Stimulated activated CD4-positive, alpha-beta T cell treated with anti-CD3 and anti-CD28 coated beads, TNF-alpha, amount 100 ng/mL, for 48 hours (primary cell): ENCODE measurements at regions not wholly inside any gene's neighbourhood (a gene's known extent, or its start where the extent isn't known, plus 50 kb on each side); places are given as distances from the start of the nearest gene placed in this dataset.

Experiments
- DNase-seq, 3 donors: peaks; one replicate each; pipeline ENCODE4 v3.0.0-alpha.2; 2020; ENCODE audit warnings: low read depth in 3 of 3

GRCh38 chr1:228894442-228894989 lies 159.2 kb downstream of the RHOU start:
- DNase-seq = no peak

DNA sequence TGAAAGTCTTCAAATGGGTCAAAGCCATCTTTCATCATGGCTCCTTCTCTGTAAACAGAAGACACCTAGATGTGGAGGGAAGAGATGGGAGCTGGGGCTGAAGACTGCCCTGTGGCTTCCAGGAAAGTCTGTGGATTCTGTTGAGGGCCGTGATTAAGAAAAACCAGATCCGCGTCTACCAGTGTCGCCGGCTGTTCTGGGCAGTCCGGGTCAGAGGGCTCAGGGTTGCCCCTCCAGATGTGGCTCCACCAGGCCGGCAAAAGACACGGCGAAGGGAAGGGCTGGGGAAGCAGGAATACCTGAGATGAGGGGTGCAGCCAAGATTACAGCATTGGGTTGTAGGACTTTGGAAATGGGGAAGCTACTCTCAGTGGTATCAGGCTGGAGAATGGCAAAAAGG lies 162.6 kb downstream of the RHOU start:
- no peak for DNase-seq

- no peak for DNase-seq
Measured at GRCh38 chr1:228898582-228898992, 163.3 kb downstream of the RHOU start.

GRCh38 chr1:228899421-228899956 lies 164.2 kb downstream of the RHOU start:
- no peak for DNase-seq

GRCh38 chr1:228900099-228900885 lies 165.0 kb downstream of the RHOU start:
- DNase-seq = no peak

- no peak for DNase-seq
Measured at GRCh38 chr1:228900886-228901392, 165.7 kb downstream of the RHOU start.

GRCh38 chr1:228901936-228902681 lies 166.8 kb downstream of the RHOU start:
- no peak for DNase-seq

- no peak for DNase-seq
Measured at GRCh38 chr1:228902781-228903433, 167.6 kb downstream of the RHOU start.

DNA sequence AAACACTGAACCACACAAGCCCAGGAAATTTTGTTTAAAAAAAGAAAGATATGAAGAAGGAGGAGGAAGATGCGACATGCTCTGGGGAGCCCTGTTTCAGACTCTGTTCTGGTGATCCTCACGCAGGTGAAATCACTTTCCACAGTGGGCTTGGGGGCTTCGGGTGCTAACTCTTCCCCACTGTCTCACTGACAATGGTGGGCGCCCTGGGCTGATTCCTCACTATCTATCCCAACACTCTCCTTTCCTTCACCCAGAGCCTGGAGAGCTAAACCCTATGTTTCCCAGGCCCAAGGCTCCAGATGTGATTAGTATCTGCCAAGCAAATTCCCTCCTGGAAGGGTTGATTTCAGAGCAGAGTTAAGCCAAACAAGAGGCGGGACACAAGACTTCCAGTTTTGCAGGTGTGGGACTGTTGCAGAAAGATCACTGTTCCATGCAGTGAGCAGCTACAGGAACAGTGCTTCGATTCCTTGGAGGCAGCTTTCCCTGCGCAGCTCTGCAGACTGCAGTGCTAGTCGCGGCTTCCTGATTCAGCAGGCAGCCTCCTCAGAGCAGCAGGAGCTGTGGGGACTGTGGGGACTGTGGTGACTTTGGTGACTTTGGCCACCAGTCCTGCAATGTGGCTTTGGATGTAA lies 168.3 kb downstream of the RHOU start:
- no peak for DNase-seq

- no peak for DNase-seq
Measured at GRCh38 chr1:228904222-228904621, 168.9 kb downstream of the RHOU start.

DNA sequence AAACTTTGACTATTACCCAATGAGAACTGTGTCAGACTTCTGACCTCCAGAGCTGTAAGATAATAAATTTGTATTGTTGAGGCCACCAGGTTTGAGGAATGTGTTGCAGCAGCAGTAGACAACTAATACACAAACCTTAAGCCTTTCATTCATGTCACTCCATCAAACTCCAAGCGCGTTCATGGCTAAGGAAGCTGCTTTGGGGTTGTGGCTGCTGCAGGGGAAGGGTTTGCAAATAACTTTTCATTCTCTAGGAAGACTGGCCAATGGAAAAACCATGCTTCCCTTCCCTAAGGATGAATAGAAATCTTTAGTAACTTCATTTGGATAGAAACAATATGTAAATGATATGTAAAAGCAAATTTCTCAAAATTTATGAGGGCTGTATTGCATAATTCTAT lies 170.4 kb downstream of the RHOU start:
- no peak for DNase-seq

DNA sequence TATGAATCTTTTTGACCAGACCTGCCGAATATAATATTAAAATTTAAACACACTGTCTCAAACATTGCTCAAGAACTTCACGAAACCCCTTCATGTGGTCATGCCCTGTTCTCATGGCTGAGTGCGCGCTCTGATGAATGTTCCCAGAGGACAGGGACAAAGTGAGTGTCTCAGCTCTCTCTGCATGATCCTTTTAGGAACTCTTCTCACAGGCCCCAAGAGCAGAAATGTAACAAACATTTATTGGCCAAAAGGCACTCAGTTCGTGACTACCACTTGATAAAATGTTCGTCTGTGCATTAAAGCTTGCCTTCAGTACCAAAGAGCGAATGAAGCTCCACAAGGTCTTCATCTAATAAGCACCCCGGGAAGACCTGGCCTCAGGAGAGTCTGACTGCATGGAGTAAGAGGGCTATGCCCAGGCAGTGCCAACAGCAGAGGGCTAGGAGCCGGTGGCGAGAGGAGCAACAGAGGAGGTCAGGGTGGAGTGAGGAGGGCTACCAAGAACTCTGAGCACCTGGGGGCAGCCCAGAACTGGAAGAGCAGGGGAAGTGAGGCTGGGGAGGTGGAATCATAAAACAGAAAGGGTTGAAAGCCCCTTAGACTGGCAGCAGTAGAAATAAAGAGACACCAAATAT lies 171.1 kb downstream of the RHOU start:
- DNase-seq = no peak

- DNase-seq = no peak
Measured at GRCh38 chr1:228911225-228912210, 176.2 kb downstream of the RHOU start.

DNA sequence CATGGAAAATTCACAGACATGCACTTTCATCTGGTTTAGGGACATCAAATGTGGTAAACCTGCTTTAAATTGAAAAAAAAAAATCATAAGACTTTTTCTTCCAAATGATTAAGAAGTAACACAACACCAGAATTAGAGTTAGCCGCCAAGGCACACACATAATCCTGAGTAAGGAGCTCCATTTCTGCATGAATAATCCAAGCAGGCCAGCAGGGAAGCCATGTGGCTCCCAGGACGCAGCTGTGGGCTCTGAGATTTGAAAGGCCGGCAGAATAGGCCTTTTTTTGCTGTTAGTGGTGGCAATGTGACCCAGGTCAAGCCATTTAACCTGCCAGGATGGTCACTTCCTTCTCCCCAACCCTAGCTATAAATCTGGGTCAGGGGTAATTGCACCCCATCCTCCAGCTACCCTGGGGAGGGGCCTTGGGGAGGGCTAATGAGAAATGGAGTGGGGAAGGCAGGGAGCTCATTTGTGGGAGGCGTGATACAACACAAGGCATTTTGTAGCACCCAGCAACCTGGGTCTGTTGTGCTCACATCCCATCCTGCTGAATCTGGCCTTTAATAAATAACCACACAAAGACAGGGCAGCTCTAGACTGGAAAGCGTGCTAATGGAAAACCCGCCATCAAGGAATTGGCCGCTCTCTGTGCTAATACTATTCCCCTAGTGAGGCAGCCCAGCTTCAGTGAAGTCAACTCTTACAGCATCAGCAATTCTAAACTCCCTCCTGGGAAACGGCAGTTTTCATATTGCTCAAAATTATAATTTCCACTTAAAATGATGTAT lies 178.5 kb downstream of the RHOU start:
- DNase-seq = no peak

DNA sequence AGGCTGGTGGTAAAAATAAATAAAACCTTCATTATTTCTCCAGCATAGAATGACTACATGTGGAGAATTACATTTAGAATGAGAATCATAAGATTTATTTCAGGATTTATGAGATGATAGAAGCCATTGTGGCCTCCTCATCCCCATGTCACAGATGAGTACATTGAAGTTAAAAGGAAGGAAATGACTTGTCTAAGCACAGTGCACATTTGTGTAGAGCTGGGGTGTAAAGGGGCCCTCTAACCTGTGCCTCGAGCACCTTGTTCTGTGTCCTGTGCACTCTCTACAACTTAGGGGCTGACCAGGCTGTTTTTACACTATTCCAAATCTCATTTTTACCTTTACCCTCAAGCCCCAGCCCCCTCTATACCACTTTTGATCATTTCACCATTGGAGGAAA lies 179.4 kb downstream of the RHOU start:
- no peak for DNase-seq

DNA sequence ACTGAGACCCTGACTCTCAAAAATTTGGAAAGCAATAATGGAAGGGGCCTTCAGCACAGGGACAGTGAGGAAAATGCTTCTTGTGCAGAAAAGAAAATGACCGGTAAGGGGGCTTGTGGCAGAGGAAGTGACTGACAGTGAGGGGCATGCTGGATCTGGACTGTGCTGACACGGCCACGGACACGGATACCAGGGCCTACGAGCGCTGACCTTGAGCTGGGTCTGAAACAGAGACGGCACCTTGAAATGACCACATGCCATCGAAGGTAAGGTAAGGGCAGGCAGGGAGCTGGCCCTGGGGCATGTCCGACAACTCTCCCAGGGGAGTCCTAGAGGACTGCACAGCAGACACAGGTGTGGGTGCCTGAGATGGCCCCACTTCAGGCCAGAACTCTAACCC lies 182.1 kb downstream of the RHOU start:
- DNase-seq = no peak

DNA sequence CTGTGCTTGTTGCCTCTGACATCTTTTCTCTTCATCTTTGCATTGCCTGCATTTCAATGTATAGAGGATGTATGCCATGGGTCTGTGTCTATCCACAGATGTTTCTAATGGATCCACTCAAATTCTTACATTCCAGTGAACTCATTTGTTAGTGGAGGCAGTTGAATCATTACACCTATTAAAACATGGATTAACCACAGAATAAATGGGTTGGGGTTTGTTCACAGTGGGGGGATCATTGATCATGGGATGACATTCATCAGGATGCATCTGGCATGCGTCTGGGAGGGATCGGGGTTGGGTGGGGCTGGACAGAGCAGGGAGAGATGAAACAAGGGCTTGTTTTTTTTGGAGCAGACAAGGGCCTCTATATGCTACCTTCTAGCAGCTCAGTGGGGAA lies 182.5 kb downstream of the RHOU start:
- no peak for DNase-seq

GRCh38 chr1:228918335-228918734 lies 183.1 kb downstream of the RHOU start:
- DNase-seq = no peak

DNA sequence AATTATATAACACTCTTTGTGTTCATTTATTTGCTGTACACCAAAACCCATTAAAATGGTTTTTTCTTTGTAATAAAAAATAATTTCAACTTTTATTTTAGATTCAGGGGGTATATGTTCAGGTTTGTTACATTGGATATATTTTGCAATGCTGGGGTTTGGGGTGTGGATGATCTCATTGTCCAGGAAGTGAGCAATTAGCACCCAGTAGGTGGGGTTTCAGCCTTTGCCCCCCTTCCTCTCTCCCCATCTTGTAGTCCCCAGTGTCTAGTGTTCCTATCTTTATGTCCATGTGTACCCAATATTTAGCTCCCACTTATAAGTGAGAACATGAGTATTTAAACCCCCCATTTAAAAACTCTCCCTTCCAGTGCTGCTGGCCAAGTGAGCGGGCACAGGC lies 184.6 kb downstream of the RHOU start:
- no peak for DNase-seq
